ENCODE measurements at regions not wholly inside any gene's neighbourhood (a gene's known extent, or its start where the extent isn't known, plus 50 kb on each side); places are given as distances from the start of the nearest gene placed in this dataset.

GRCh38 chr3:66910266-66911055, 87.6 kb upstream of the KBTBD8 start:
- Histone ChIP-seq H3K4me1 (no peaks in the 10 kb centered on the region), H3K36me3 (no peaks in the 10 kb centered on the region), H3K9me3 (peaks cover 0 to 32% of the 10 kb centered on the region in 2 donors), H3K27me3 (no peaks in the 10 kb centered on the region), H3K4me3 (no peak overlapping the region), H3K27ac (no peak overlapping the region)
- no peak for TF ChIP-seq CTCF (IDR thresholded peaks at IDR 0.05)
- no peak for DNase-seq (ENCODE audit: low spot score)

- Histone ChIP-seq H3K36me3 (no peaks in the 10 kb centered on the region), H3K4me1 (no peaks in the 10 kb centered on the region), H3K27ac (no peak overlapping the region), H3K27me3 (no peaks in the 10 kb centered on the region), H3K4me3 (no peak overlapping the region), H3K9me3 (peaks cover 0 to 32% of the 10 kb centered on the region in 2 donors)
- DNase-seq (ENCODE audit: low spot score): no peak
- TF ChIP-seq CTCF (IDR thresholded peaks at IDR 0.05): no peak
Observed at GRCh38 chr3:66912306-66912705, 85.8 kb upstream of the KBTBD8 start.

- DNase-seq (ENCODE audit: low spot score): no peak
- Histone ChIP-seq H3K4me3 (no peak overlapping the region), H3K9me3 (no peaks in the 10 kb centered on the region), H3K27ac (no peak overlapping the region), H3K4me1 (no peaks in the 10 kb centered on the region), H3K27me3 (no peaks in the 10 kb centered on the region), H3K36me3 (no peaks in the 10 kb centered on the region)
- no peak for TF ChIP-seq CTCF (IDR thresholded peaks at IDR 0.05)
Observed at GRCh38 chr3:66922058-66922457, 76.0 kb upstream of the KBTBD8 start.

- Histone ChIP-seq H3K9me3 (no peaks in the 10 kb centered on the region), H3K4me1 (no peaks in the 10 kb centered on the region), H3K27me3 (no peaks in the 10 kb centered on the region), H3K36me3 (no peaks in the 10 kb centered on the region), H3K27ac (no peak overlapping the region), H3K4me3 (no peak overlapping the region)
- no peak for TF ChIP-seq CTCF (IDR thresholded peaks at IDR 0.05)
- DNase-seq (ENCODE audit: low spot score): no peak
Observed at GRCh38 chr3:66923969-66924368, 74.1 kb upstream of the KBTBD8 start.

GRCh38 chr3:66928252-66928651, 69.9 kb upstream of the KBTBD8 start:
- Histone ChIP-seq H3K27me3 (no peaks in the 10 kb centered on the region), H3K36me3 (no peaks in the 10 kb centered on the region), H3K27ac (no peak overlapping the region), H3K4me3 (no peak overlapping the region), H3K4me1 (no peaks in the 10 kb centered on the region), H3K9me3 (no peaks in the 10 kb centered on the region)
- TF ChIP-seq CTCF (IDR thresholded peaks at IDR 0.05): no peak
- no peak for DNase-seq (ENCODE audit: low spot score)

GRCh38 chr3:66931291-66931690, 66.8 kb upstream of the KBTBD8 start:
- no peak overlapping the region for H3K27ac ChIP-seq
- DNase-seq (ENCODE audit: low spot score): no peak
- no peaks in the 10 kb centered on the region for H3K27me3 ChIP-seq
- H3K36me3 ChIP-seq: no peaks in the 10 kb centered on the region
- no peaks in the 10 kb centered on the region for H3K9me3 ChIP-seq
- TF ChIP-seq CTCF (IDR thresholded peaks at IDR 0.05): no peak
- H3K4me3 ChIP-seq: no peak overlapping the region
- H3K4me1 ChIP-seq: no peaks in the 10 kb centered on the region
